GM18867 (cell line): ENCODE measurements at regions not wholly inside any gene's neighbourhood (a gene's known extent, or its start where the extent isn't known, plus 50 kb on each side); places are given as distances from the start of the nearest gene placed in this dataset.
"Not testable (repeated sequence)": the region's sequence is repeated elsewhere in the genome, so short reads cannot be mapped to it uniquely, and the experiment has no call there.

Source experiments
- ATAC-seq: cut with Tn5 transposase; IDR thresholded peaks from one replicate; pipeline ENCODE4 v1.9.1; 2021; ENCODE audit warnings: mild to moderate bottlenecking, moderate library complexity; ENCODE audit not compliant: unreplicated experiment

DNA sequence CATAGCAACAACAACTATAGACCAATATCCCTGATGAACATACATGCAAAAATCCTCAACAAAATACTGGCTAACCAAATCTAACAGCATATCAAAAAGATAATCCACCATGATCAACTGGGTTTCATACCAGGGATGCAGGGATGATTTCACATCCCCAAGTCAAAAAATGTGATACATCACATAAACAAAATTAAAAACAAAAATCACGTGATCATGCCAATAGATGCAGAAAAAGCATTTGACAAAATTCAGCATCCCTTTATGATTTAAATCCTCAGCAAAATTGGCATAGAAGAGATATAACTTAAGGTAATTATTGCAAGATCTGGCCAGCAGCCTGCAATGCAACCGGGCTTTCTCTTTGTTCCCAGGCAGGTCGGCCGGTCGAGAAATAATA lies 735.1 kb upstream of the SGO1 start:
- not testable (repeated sequence) for ATAC-seq

DNA sequence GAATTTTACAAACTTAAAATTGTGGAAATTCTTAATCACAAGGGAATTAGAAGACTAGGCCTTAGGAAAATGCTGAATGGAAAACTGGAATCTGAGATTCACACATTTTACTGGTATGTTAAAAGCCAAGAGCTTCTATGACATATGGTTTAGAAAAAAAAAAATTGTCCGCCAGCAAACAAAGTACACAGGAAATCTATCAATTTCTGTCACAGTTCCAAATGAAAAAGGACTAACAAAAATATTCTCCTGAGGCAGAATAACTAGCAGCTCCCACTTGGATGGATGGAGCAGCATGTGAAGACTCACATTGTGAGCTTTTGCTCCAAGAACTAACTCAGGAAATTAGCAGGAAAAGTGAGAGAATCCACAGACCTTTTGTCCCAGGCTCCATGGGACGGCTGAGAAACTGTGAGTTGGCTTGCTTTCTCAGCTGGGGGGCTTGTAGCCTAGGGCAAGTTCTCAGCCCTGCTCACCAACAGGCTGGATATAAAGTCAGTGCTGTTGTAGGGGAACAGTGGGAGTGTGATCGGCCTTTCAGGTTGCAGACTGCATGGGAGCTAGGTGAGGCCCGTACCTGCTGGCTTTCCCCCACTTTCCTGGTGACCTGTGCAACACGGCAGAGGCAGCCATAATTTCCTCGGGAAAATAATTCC lies 731.1 kb upstream of the SGO1 start:
- no peak for ATAC-seq

DNA sequence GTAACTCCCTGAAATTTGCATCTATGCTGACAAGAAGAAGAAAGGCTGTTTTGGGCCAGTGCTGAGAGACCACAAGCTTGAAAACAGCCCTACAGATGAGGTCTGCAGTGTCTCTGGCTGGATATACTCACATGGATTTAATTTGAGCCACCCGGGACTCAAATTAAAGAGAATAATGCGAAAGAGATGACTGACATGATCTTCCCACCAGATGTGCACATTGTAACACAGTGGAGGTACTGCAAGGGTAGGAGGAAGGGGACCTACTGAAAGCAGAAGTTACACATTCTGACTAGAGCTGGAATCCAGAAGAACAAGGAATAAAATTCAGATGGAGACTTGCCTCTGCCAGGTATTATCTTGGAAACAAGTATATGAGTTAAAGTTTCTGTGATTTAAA lies 728.3 kb upstream of the SGO1 start:
- no peak for ATAC-seq

DNA sequence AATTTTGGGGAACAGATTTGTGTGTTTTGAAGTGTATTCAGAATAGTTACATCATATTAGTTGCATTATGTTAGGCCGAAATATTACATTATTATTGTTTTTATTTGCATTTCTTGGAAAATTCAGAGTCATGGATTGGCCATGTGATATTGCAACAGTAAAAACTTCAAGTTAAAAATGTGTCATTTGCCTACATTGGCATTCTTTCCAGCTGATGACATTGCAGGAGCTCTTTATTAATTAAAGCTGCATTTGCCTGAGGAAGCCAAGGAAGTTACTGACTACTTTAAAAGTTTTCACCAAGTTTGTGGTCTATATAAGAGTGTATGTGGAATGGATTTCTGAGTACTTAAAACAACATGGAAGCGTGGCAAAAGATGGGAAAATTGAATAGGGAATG lies 726.4 kb upstream of the SGO1 start:
- no peak for ATAC-seq

DNA sequence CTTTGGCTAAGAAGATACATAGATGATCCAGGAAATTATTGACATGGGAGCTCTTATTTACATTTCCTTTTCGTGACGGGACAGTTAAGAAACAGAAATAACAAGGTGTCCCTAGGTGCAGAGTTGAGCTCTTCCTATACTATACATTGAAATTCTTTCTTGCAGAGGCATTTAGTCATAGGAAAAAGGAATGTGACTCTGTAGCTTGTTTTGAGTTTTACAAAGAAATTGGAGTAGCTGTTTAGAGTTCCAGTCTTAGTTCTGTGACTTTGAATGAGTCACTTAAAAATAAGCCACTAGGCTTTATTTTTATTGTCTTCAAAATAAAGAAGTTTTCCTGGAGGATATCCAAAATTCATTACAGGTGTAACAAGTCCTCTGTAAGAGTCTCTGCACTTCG lies 723.5 kb upstream of the SGO1 start:
- ATAC-seq: no peak

DNA sequence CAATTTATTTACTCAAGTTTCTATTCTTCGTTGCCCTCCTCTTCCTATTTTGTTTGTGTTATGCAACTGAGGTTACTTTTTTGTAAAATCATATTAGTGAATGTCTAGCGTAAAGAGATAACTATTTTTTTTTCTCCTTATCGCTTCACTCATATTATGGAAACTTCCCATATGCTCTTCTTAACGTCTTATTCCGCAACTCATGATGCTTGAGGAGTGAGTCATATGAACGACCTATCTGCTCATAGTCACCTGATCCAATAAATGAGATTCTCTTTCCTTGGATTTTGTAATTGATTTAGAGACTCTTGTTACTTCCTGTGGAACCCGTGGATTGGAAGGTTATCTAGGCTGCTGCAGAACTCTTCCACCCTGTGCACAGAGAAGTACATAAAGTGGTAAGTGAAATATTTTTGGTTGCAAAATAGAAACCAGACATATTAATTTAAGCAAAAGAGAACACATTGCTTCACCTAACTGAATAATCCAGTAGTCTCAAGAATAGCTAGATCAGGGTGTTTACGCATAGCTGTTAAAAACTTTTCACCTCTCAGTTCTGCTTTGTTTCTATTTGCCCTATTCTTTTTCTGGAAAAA lies 719.3 kb upstream of the SGO1 start:
- ATAC-seq: no peak

DNA sequence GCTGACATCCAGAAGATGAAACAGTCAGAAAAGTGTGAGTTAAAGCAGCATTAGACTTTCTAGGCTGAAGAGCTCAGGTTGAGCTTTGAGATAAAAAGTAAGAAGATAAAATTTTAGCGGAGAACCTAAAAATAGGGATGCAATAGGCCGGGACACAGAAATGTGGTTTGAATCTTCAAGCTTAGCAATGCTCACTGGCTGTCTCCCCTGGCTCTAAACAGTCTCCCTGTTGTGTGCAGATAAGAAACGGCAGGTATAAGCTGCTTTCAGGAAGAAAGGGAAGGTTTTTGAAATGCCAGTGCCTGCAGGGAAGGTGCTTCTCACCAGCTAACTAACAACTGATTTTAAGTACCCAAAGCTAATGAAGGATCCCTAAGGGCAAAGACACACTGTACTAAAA lies 718.7 kb upstream of the SGO1 start:
- no peak for ATAC-seq

DNA sequence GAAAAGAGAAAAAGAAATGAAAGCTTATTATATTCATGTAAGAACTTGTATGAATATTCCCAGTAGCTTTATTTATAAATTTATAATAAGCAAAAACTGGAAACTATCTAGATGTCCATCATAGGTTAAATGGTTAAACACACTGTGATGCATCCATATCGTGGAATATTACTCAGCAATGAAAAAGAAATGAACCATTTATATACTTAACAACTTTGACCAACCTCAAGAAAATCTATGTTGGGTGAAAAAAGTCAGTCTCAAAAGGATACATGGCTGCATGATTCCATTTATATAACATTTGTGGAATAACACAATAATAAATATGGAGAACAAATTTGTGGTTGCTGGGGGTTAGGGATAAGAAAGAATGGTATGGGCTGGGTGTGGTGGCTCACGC lies 713.0 kb upstream of the SGO1 start:
- no peak for ATAC-seq

DNA sequence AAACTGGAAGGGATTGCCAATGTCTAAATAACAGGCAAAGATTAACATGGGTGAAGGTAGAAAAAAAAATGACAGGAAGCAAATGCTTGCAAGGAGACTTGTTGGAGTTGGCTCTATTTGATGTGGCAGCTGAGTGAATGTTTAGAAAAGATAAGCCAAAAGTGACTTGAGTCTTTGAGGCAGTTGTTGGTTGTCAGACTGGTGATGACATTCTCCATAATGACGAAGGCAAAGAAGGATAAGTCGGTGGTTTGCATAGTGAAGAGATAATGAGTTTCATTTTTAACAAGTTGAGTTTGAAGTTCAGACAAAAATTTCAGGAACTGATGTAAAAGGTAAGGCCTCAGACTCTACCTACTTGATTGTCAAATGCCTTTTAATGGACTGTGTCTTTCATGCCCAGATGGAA lies 704.1 kb upstream of the SGO1 start:
- no peak for ATAC-seq

DNA sequence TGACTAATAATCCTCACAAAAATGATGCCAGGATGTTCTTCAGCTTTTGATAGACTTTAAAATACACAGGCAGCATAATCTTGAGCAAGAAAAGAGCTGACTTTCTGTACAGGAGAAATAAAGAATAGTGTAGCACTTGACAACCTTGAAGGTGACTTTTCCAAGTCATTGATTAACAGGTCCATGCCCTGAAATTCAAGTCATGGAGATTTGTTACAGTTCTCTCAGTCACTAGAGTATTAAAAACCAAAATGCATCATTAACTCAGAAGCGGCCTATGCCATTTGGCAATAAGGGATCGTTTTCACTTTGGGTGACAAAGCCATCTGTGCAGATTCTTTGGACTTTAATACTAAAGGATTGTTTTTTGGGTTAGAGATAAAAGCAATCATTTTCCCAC lies 692.7 kb upstream of the SGO1 start:
- ATAC-seq: no peak

DNA sequence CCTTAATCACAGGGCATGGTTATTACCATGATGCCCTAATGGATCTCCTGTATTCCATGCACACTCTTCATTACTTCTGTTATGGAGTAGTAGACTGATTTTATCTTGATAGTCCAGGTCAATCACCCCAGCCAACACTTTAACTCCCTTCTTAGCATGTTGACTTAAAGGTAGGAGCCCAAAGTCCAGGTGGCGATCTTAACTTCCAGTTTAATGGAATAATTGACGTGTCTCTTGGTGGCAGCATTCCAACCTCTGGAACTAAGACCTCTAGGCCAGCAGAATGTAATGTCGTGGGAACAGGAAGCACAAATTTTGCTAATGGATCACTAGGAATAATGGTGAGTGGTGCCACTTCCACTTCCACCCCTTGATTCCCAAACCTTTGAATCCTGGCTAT lies 687.2 kb upstream of the SGO1 start:
- no peak for ATAC-seq

DNA sequence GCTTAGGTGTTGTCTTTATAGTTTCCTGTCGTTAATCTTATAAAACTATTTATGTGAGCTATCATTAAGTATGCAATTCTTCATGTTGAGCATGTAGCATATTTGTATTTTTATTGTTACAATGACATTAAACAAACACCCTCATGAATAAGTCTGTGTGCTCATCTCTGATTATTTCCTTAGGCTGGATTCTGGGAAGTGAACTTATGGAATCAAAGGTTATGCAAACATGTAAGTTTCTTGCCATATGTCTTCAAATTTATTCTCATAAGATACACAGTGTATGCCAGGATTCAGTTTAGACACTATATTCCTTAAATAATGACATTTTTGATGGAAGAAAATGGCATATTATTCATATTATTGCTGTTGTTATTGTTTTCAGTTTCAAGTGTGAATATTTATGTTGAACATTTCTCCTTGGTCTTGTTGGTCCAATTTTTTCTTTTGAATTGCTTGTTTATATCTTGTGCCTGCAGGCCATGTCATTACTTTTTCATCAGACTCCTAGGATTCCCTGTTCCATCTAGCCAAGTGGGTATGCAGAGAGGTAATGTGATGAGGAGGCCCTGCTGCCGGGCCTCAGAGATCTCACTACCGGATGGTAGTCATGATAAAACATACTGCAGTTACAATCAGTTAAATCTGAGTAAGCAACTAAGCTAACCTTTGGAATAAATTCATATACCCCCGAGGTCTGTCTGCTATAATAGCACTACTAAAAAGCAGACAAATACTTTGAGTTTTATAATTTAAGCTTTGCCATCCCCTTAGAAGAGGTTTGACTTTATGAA lies 684.3 kb upstream of the SGO1 start:
- no peak for ATAC-seq

DNA sequence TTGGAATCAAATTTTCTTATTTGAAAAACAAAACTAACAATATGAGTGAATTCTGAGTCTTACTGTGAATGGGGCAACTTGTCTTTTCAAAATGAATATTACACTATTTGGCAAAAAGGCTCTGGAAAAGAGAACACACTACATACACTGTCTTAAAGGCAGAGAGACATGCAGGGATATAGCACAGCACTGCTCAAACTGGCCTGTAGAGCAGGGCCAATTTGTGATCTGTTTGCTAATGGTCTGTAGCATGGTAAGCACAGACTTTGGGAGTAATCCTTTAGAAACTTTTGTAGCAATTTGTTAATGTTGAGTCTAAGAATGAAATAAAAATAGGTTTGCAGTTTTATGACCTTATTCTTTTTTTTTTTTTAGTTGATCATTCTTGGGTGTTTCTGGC lies 679.8 kb upstream of the SGO1 start:
- no peak for ATAC-seq

DNA sequence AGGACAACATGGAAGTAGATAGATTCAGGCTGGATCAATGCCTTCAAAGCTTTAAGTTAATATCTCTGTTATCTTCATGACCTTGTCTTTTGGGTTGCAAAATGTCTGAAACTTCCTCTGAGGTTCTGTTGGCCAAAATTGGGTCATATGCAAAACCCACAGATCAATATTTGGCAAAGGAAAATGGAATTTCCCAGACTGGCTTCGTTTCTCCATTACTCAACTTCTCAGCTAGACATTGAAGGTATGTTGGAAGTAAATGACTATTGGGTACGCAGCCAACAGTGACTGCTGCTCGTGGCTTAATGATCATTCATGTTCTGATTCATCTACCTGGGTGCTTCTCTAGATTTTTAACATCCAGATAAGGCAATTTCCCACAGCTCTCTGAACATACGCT lies 675.4 kb upstream of the SGO1 start:
- ATAC-seq: no peak

DNA sequence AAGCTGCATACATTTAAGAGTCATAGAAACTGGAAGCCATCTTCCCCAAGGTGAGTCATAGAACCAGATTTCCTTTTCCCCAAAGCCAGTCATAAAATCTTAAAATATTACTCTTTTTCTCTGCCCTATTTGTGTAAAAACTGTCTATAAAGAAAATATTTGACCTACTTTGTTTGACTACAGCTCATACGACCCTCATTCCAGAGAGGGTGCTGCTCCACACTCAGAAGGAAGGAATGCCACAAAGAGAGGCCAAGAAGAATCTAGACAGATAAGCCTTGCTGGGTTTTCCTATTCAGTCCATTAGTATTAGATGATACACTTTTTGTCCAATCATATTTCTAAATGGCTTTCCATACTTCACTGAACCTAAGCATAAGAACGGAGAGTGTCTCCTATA lies 671.6 kb upstream of the SGO1 start:
- no peak for ATAC-seq

DNA sequence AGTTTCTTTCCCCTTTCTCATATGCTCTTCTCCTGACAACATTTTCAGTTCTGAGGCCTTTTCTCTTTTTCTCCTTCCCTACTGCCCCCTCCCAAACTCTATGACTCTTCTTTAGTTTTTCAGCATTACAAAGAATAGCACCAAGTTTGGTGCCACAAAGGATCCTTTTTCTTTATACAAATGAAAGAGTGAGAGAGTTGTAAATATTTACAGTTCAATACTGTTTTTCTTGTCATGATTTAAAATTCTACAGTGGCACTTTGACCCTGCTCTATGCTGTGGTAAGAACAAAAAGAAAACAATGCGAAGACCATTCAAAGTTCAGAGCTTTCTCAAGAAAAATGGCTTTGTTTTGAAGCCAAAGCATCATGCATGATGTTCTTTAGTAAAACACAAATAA lies 667.9 kb upstream of the SGO1 start:
- ATAC-seq: no peak

DNA sequence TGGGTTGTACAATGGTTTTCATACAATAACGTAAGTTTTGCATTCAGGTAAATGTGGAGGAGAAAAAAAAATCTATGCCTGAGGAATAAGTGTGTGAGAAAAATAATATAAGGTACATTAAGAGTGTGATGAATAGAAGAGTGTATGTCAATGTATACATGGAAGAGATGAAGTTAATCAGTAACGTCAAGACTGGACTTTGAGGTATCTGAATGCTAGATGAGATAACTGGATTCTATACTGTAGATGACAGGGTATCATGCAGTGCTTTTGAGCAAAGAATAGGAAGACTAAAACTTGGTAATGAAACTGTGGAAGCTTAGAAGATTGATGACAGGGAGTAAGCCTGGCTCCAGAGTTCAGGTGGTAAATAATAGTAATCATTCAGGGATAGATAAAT lies 666.7 kb upstream of the SGO1 start:
- no peak for ATAC-seq

DNA sequence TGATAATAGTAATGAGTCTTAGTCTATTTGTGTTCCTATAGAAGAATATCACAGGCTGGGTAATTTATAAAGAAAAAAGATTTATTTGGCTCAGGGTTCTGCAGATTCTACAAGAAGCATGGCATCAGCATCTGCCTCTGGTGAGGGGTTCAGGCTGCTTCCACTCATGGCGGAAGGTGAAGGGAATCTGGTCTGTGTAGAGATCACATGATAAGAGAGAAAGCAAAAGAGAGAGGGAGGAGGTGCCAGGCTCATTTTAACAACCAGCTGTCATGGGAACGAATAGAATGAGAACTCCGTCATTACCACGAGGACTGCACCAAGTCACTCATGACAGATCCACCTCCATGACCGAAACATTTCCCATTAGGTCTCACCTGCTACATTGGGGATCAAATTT lies 664.0 kb upstream of the SGO1 start:
- no peak for ATAC-seq

DNA sequence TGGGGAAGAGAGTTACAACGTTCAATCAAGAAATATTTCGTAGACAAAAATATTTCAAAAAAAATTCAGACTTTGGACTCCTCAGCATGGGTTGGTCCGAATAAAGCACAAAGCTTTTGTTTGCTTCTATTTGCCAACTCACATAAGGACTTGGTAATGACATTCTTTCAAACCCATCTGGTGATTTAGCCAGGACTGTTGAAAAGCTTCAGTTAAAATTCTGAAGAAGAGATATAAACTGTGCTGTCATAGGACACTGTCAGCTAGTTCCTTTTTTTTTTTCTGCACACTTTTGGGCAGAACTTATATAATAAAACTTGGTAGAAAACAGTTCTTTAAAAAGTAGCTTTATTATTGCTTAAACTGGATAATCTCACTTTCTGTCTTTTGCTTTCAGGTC lies 660.8 kb upstream of the SGO1 start:
- ATAC-seq: no peak

DNA sequence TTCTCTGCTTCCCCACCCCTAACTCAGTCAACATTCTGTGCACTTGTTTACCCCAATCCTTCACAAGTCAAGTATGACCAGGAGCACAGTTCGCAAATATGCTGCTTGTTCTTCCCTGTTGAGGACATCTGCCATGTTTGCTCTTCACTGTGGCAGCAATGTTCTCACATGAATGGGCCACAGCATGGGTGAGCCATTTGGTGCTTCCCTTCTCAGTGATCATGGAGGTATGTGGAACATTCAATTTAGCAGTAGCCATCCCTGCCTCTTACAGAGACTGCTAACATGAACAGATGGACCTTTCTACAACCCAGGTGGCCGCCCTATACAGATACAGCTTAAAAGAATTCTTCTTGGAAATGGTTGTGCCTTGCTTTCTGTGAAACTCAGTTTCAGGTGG lies 660.1 kb upstream of the SGO1 start:
- no peak for ATAC-seq

DNA sequence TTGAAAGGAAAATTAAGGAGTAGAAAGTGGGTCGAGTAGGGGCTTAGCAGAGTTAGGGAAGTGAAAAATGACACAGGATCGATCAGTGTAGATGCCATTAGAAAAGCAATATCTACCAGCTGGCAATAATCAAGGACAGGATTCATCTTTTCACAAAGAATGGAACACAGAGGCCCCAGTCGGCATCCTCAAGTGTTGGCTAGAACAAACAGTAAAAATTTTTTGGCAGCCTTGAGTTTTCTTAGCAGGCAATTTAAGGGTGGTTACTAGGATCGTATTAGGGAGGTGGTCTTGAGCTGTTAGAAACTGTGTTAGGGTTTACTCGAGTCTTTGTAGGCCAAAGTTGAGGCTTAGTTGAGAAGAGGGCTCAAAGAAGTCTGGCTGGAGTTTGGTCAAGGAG lies 658.8 kb upstream of the SGO1 start:
- no peak for ATAC-seq
